MM.1S (cell line): ENCODE measurements at regions not wholly inside any gene's neighbourhood (a gene's known extent, or its start where the extent isn't known, plus 50 kb on each side); places are given as distances from the start of the nearest gene placed in this dataset.

Experiments used
- EZH2 ChIP-seq: fragments of 300-600 bp; sonication (generic); optimal IDR thresholded peaks from 2 replicates; pipeline ENCODE3; 2017; ENCODE audit warnings: low read depth, mild to moderate bottlenecking, antibody characterized with exemption, low read length, mixed read lengths
- TF ChIP-seq, protein P1 (sequence below): fragments of 300-600 bp; sonication (generic); IDR thresholded peaks from 2 replicates; pipeline ENCODE4 v1.5.1; 2016; ENCODE audit warnings: antibody characterized with exemption, low read length, mixed read lengths

DNA sequence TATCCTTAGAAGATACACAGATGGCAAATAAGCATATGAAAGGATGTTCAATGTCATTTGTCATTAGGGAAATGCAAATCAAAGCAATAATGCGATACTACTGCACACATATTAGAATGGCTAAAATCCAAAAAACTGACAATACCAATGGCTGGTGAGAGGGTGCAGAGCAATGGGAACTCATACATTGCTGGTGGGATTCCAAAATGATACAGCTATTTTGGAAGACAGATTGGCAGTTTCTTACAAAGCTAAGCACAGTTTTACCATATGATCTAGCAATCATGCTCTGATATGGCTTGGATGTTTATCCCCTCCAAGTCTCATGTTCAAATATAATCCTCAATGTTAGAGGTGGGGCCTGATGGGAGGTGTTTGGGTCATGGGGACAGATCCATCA lies 122.6 kb downstream of the KCTD15 start:
- no peak for TF ChIP-seq EZH2
- TF ChIP-seq, protein P1, sequence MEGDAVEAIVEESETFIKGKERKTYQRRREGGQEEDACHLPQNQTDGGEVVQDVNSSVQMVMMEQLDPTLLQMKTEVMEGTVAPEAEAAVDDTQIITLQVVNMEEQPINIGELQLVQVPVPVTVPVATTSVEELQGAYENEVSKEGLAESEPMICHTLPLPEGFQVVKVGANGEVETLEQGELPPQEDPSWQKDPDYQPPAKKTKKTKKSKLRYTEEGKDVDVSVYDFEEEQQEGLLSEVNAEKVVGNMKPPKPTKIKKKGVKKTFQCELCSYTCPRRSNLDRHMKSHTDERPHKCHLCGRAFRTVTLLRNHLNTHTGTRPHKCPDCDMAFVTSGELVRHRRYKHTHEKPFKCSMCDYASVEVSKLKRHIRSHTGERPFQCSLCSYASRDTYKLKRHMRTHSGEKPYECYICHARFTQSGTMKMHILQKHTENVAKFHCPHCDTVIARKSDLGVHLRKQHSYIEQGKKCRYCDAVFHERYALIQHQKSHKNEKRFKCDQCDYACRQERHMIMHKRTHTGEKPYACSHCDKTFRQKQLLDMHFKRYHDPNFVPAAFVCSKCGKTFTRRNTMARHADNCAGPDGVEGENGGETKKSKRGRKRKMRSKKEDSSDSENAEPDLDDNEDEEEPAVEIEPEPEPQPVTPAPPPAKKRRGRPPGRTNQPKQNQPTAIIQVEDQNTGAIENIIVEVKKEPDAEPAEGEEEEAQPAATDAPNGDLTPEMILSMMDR = no peak
